Subcutaneous abdominal adipose tissue (tissue), 5 donors: ENCODE measurements at regions not wholly inside any gene's neighbourhood (a gene's known extent, or its start where the extent isn't known, plus 50 kb on each side); places are given as distances from the start of the nearest gene placed in this dataset.

Source experiments
- H3K27ac ChIP-seq: one replicate; pipeline ENCODE4 v1.7.0; 2013; ENCODE audit warnings: low read depth, mild to moderate bottlenecking, inconsistent platforms, low read length, moderate library complexity
- H3K27me3 ChIP-seq, 5 donors: one replicate each; pipeline ENCODE4 v1.7.0; 2013; ENCODE audit warnings: low read length in 5 of 5, inconsistent platforms in 1 of 5; ENCODE audit not compliant: control insufficient read depth in 5 of 5, insufficient read depth in 4 of 5
- H3K36me3 ChIP-seq, 5 donors: one replicate each; pipeline ENCODE4 v1.7.0; 2013; ENCODE audit warnings: low read length in 5 of 5; ENCODE audit not compliant: control insufficient read depth in 5 of 5, insufficient read depth in 5 of 5
- H3K4me1 ChIP-seq, 5 donors: one replicate each; pipeline ENCODE4 v1.7.0; 2013; ENCODE audit warnings: low read length in 5 of 5, mild to moderate bottlenecking in 3 of 5, moderate library complexity in 1 of 5; ENCODE audit not compliant: control insufficient read depth in 5 of 5, insufficient read depth in 5 of 5
- H3K4me3 ChIP-seq, 5 donors: one replicate each; pipeline ENCODE4 v1.7.0; 2013; ENCODE audit warnings: low read length in 5 of 5, low read depth in 1 of 5
- H3K9ac ChIP-seq, 5 donors: one replicate each; pipeline ENCODE4 v1.7.0; 2013; ENCODE audit warnings: low read length in 5 of 5, mild to moderate bottlenecking in 4 of 5, moderate library complexity in 3 of 5
- H3K9me3 ChIP-seq, 5 donors: one replicate each; pipeline ENCODE4 v1.7.0; 2013; ENCODE audit warnings: low read length in 5 of 5; ENCODE audit not compliant: control insufficient read depth in 5 of 5
- donor health status: healthy.
- donor health status: healthy.
- donor health status: healthy.
- donor health status: healthy.
- donor health status: healthy.

GRCh38 chr5:116389601-116390000 lies 185.0 kb downstream of the SEMA6A start:
- Histone ChIP-seq H3K9ac (no peak overlapping the region), H3K9me3 (peaks cover 0 to 2% (median 0%) of the 10 kb centered on the region in 5 donors), H3K4me3 (no peak overlapping the region), H3K36me3 (no peaks in the 10 kb centered on the region), H3K4me1 (peaks cover 0 to 28% (median 0%) of the 10 kb centered on the region in 5 donors), H3K27ac (no peak overlapping the region), H3K27me3 (no peaks in the 10 kb centered on the region)

- Histone ChIP-seq H3K4me3 (no peak overlapping the region), H3K36me3 (no peaks in the 10 kb centered on the region), H3K9me3 (peaks cover 0 to 2% (median 0%) of the 10 kb centered on the region in 5 donors), H3K9ac (no peak overlapping the region), H3K4me1 (peaks cover 0 to 24% (median 0%) of the 10 kb centered on the region in 5 donors), H3K27ac (no peak overlapping the region), H3K27me3 (no peaks in the 10 kb centered on the region)
Measured at GRCh38 chr5:116388564-116389258, 185.9 kb downstream of the SEMA6A start.

GRCh38 chr5:116387738-116388137 lies 186.9 kb downstream of the SEMA6A start:
- no peaks in the 10 kb centered on the region for H3K27me3 ChIP-seq
- no peak overlapping the region for H3K9ac ChIP-seq
- no peak overlapping the region for H3K4me3 ChIP-seq
- H3K4me1 ChIP-seq = peaks cover 0 to 28% (median 0%) of the 10 kb centered on the region in 5 donors
- no peaks in the 10 kb centered on the region for H3K36me3 ChIP-seq
- no peak overlapping the region for H3K27ac ChIP-seq
- peaks cover 0 to 2% (median 0%) of the 10 kb centered on the region in 5 donors for H3K9me3 ChIP-seq

GRCh38 chr5:116386633-116387032 lies 188.0 kb downstream of the SEMA6A start:
- H3K9me3 ChIP-seq = peaks cover 0 to 2% (median 0%) of the 10 kb centered on the region in 5 donors
- H3K4me3 ChIP-seq = no peak overlapping the region
- H3K27me3 ChIP-seq = no peaks in the 10 kb centered on the region
- no peaks in the 10 kb centered on the region for H3K36me3 ChIP-seq
- peaks cover 0 to 38% (median 3%) of the 10 kb centered on the region in 5 donors for H3K4me1 ChIP-seq
- no peak overlapping the region for H3K27ac ChIP-seq
- H3K9ac ChIP-seq = no peak overlapping the region

GRCh38 chr5:116382874-116383266 lies 191.8 kb downstream of the SEMA6A start:
- Histone ChIP-seq H3K9ac (no peak overlapping the region), H3K4me1 (peaks cover 0 to 26% (median 3%) of the 10 kb centered on the region in 5 donors), H3K36me3 (no peaks in the 10 kb centered on the region), H3K27me3 (no peaks in the 10 kb centered on the region), H3K27ac (no peak overlapping the region), H3K9me3 (peaks cover 0 to 2% (median 0%) of the 10 kb centered on the region in 5 donors), H3K4me3 (no peak overlapping the region)

GRCh38 chr5:116382032-116382873 lies 192.4 kb downstream of the SEMA6A start:
- Histone ChIP-seq H3K9ac (no peak overlapping the region), H3K27ac (no peak overlapping the region), H3K36me3 (no peaks in the 10 kb centered on the region), H3K27me3 (no peaks in the 10 kb centered on the region), H3K4me3 (peak overlapping the region in 1 of 5 donors; percentile 22), H3K4me1 (peaks cover 0 to 24% (median 3%) of the 10 kb centered on the region in 5 donors), H3K9me3 (peaks cover 0 to 2% (median 0%) of the 10 kb centered on the region in 5 donors)

GRCh38 chr5:116381201-116381600 lies 193.4 kb downstream of the SEMA6A start:
- Histone ChIP-seq H3K9me3 (no peaks in the 10 kb centered on the region), H3K27ac (no peak overlapping the region), H3K27me3 (no peaks in the 10 kb centered on the region), H3K9ac (no peak overlapping the region), H3K36me3 (no peaks in the 10 kb centered on the region), H3K4me1 (peaks cover 0 to 22% (median 3%) of the 10 kb centered on the region in 5 donors), H3K4me3 (no peak overlapping the region)

GRCh38 chr5:116380621-116381020 lies 194.0 kb downstream of the SEMA6A start:
- H3K27ac ChIP-seq = no peak overlapping the region
- no peaks in the 10 kb centered on the region for H3K9me3 ChIP-seq

GRCh38 chr5:116379306-116379705 lies 195.3 kb downstream of the SEMA6A start:
- Histone ChIP-seq H3K27me3 (no peaks in the 10 kb centered on the region), H3K9ac (no peak overlapping the region), H3K27ac (no peak overlapping the region), H3K9me3 (no peaks in the 10 kb centered on the region), H3K36me3 (no peaks in the 10 kb centered on the region), H3K4me1 (peaks cover 0 to 41% (median 3%) of the 10 kb centered on the region in 5 donors), H3K4me3 (no peak overlapping the region)

More at GRCh38 chr5:116380621-116381020, 194.0 kb downstream of the SEMA6A start:
- Histone ChIP-seq H3K9ac (no peak overlapping the region), H3K4me1 (peaks cover 0 to 27% (median 3%) of the 10 kb centered on the region in 5 donors), H3K36me3 (no peaks in the 10 kb centered on the region), H3K4me3 (no peak overlapping the region), H3K27me3 (no peaks in the 10 kb centered on the region)

- peaks cover 0 to 44% (median 3%) of the 10 kb centered on the region in 5 donors for H3K4me1 ChIP-seq
- no peak overlapping the region for H3K4me3 ChIP-seq
- H3K36me3 ChIP-seq = no peaks in the 10 kb centered on the region
- H3K27ac ChIP-seq = no peak overlapping the region
- H3K9me3 ChIP-seq = no peaks in the 10 kb centered on the region
- no peak overlapping the region for H3K9ac ChIP-seq
- H3K27me3 ChIP-seq = no peaks in the 10 kb centered on the region
Measured at GRCh38 chr5:116378777-116379121, 195.9 kb downstream of the SEMA6A start.
